ENCODE measurements at regions not wholly inside any gene's neighbourhood (a gene's known extent, or its start where the extent isn't known, plus 50 kb on each side); places are given as distances from the start of the nearest gene placed in this dataset.

DNA sequence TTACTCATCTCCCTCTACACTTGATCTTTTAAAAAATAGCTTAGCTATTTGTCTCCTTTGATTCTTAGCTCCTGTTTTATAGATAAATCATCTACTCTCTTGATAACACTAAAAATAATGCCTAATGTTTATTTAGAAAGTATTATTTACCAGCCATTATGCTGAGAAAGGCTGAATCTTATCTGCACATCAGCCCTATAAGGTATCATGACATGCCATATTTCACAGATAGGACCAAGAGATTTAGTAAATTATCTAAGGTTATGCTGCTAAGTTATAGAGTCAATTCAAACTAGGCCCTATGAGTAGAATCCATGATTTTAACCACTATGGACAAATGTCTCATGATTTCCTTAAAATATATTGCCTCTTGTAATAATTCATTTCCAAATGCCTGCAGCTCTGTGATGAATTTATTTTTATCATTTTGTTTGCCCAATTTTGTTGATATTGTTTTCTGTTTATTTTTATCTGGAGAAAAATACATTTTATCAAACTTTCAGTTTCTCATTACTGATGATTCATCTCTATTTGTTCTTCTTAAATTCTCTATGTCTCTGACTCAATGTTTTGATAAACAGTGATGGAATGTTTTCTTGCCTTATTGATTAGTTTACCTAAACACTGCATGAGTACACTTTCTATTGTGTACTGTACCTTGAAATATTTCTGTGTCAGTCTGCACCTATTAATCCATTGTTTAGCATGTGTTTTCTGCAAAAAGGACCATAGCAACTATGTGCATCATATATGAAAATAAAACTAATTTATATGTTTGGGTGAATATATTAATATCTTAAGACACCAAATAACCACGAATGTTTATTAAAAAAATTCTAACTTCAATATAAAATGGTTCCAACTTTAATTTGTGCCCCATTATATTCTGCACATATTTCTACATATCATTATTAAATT, 300.8 kb downstream of the CDH9 start:
- Histone ChIP-seq H4K91ac (ENCODE audit: insufficient read depth, low read depth, low read length) (no peak overlapping the region), H3K9me3 (ENCODE audit: control insufficient read depth, insufficient read depth, low read length) (peaks cover 11% of the 10 kb centered on the region), H3K36me3 (ENCODE audit: control insufficient read depth, insufficient read depth, low read length) (no peaks in the 10 kb centered on the region), H4K5ac (ENCODE audit: low read depth, low read length) (no peak overlapping the region), H2AFZ (replicated peaks; ENCODE audit: low read length, poor library complexity) (no peak overlapping the region), H3K9me1 (ENCODE audit: insufficient read depth, low read length) (no peaks in the 10 kb centered on the region), H3K9ac (ENCODE audit: low read depth, low read length) (no peak overlapping the region), H3K4me3 (ENCODE audit: insufficient read depth, low read depth, low read length) (no peak overlapping the region), H3K4me1 (ENCODE audit: control insufficient read depth, insufficient read depth, low read length) (no peaks in the 10 kb centered on the region), H2BK120ac (ENCODE audit: low read depth, low read length) (no peak overlapping the region), H3K79me1 (ENCODE audit: low read depth in 1 of 2, low read length in 2 of 2) (no peaks in the 10 kb centered on the region), H3K18ac (ENCODE audit: low read depth, low read length) (no peak overlapping the region), H4K8ac (ENCODE audit: low read depth in 2 of 2, low read length in 2 of 2) (no peak overlapping the region), H2AK9ac (replicated peaks; ENCODE audit: low read depth, low read length, poor library complexity) (no peak overlapping the region), H2AK5ac (ENCODE audit: low read depth, low read length) (no peak overlapping the region), H3K23ac (ENCODE audit: low read depth, low read length) (no peak overlapping the region), H2BK20ac (ENCODE audit: low read depth, low read length) (no peak overlapping the region), H3K27me3 (ENCODE audit: control insufficient read depth, insufficient read depth, low read length) (no peaks in the 10 kb centered on the region), H2BK5ac (ENCODE audit: low read depth, low read length, poor library complexity, severe bottlenecking) (no peak overlapping the region), H4K20me1 (ENCODE audit: insufficient read depth, low read length) (no peaks in the 10 kb centered on the region), H3K4ac (ENCODE audit: low read depth, low read length) (no peak overlapping the region), H2BK15ac (ENCODE audit: low read depth, low read length) (no peak overlapping the region), H3K14ac (replicated peaks; ENCODE audit: low read depth, low read length) (no peak overlapping the region), H3K4me2 (ENCODE audit: low read depth, low read length) (no peak overlapping the region), H3K27ac (ENCODE audit: insufficient read depth, low read length) (no peak overlapping the region), H3K56ac (ENCODE audit: extremely low read depth, insufficient read depth, low read length) (no peak overlapping the region)
- ATAC-seq (ENCODE audit: low read depth) = no peak
- dilution Hi-C loops (cut with HindIII; ENCODE audit: low sequenced_read_pairs, unreplicated experiment) (no loop called here), in situ Hi-C loops (cut with MboI; ENCODE audit: low sequenced_read_pairs) (no loop called here), intact Hi-C loops (cut with micrococcal nuclease) (no loop called here)
- ChIA-PET POLR2A (ENCODE audit: unreplicated experiment) (no interaction called here), CTCF (no interaction called here)
- WGBS, 2 experiments (ENCODE audit: extremely low coverage in 2 of 2, insufficient read length in 1 of 2) = no CpG with 5 or more reads among the region's 1 CpG
- no peak for DNase-seq
- TF ChIP-seq, protein P1, sequence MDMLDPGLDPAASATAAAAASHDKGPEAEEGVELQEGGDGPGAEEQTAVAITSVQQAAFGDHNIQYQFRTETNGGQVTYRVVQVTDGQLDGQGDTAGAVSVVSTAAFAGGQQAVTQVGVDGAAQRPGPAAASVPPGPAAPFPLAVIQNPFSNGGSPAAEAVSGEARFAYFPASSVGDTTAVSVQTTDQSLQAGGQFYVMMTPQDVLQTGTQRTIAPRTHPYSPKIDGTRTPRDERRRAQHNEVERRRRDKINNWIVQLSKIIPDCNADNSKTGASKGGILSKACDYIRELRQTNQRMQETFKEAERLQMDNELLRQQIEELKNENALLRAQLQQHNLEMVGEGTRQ (IDR thresholded peaks at IDR 0.05; ENCODE audit: low read depth, low read length) = no peak
- TF ChIP-seq RAD21 (IDR thresholded peaks at IDR 0.05; ENCODE audit: low read length) = no peak
- TF ChIP-seq CEBPB (IDR thresholded peaks at IDR 0.05; ENCODE audit: low read depth, low read length) = no peak
- TF ChIP-seq CHD1 (IDR thresholded peaks at IDR 0.05; ENCODE audit: low read depth, low read length) = no peak
- TF ChIP-seq POLR2A (IDR thresholded peaks at IDR 0.05; ENCODE audit: low read depth, low read length) = no peak
- no peak for TF ChIP-seq MXI1 (IDR thresholded peaks at IDR 0.05; ENCODE audit: borderline replicate concordance, low read depth, low read length)
- no peak for TF ChIP-seq BHLHE40 (IDR thresholded peaks at IDR 0.05; ENCODE audit: low read depth, low read length)
- TF ChIP-seq MAFK (IDR thresholded peaks at IDR 0.05; ENCODE audit: low read depth, low read length) = no peak
- TF ChIP-seq RFX5 (IDR thresholded peaks at IDR 0.05; ENCODE audit: low read depth, low read length) = no peak
- TF ChIP-seq RCOR1 (IDR thresholded peaks at IDR 0.05; ENCODE audit: insufficient replicate concordance, low read length) = no peak
- TF ChIP-seq MAZ (IDR thresholded peaks at IDR 0.05; ENCODE audit: borderline replicate concordance, low read depth, low read length) = no peak
- TF ChIP-seq, protein P2, sequence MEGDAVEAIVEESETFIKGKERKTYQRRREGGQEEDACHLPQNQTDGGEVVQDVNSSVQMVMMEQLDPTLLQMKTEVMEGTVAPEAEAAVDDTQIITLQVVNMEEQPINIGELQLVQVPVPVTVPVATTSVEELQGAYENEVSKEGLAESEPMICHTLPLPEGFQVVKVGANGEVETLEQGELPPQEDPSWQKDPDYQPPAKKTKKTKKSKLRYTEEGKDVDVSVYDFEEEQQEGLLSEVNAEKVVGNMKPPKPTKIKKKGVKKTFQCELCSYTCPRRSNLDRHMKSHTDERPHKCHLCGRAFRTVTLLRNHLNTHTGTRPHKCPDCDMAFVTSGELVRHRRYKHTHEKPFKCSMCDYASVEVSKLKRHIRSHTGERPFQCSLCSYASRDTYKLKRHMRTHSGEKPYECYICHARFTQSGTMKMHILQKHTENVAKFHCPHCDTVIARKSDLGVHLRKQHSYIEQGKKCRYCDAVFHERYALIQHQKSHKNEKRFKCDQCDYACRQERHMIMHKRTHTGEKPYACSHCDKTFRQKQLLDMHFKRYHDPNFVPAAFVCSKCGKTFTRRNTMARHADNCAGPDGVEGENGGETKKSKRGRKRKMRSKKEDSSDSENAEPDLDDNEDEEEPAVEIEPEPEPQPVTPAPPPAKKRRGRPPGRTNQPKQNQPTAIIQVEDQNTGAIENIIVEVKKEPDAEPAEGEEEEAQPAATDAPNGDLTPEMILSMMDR (conservative IDR thresholded peaks at IDR 0.05; ENCODE audit: low read depth, low read length) = no peak
- no peak for TF ChIP-seq SMC3 (IDR thresholded peaks at IDR 0.05; ENCODE audit: low read depth, low read length)
- no peak for TF ChIP-seq NFE2L2 (IDR thresholded peaks at IDR 0.05; ENCODE audit: low read depth, low read length)
- TF ChIP-seq FOS (IDR thresholded peaks at IDR 0.05; ENCODE audit: low read depth, low read length) = no peak
- TF ChIP-seq, protein P3, sequence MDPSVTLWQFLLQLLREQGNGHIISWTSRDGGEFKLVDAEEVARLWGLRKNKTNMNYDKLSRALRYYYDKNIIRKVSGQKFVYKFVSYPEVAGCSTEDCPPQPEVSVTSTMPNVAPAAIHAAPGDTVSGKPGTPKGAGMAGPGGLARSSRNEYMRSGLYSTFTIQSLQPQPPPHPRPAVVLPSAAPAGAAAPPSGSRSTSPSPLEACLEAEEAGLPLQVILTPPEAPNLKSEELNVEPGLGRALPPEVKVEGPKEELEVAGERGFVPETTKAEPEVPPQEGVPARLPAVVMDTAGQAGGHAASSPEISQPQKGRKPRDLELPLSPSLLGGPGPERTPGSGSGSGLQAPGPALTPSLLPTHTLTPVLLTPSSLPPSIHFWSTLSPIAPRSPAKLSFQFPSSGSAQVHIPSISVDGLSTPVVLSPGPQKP (IDR thresholded peaks at IDR 0.05; ENCODE audit: borderline replicate concordance, low read depth, low read length) = no peak
- BruUV-seq (replicated peaks) = no TSS peak

Data from IMR-90 (cell line).